HG02610 (cell line): ENCODE measurements at regions not wholly inside any gene's neighbourhood (a gene's known extent, or its start where the extent isn't known, plus 50 kb on each side); places are given as distances from the start of the nearest gene placed in this dataset.

ENCODE experiments used
- ATAC-seq: cut with Tn5 transposase; IDR thresholded peaks from one replicate; pipeline ENCODE4 v1.9.1; 2021; ENCODE audit warnings: mild to moderate bottlenecking, moderate library complexity; ENCODE audit not compliant: unreplicated experiment

- peak; percentile 70 for ATAC-seq
Observed at GRCh38 chr3:150074697-150075416, 104.2 kb upstream of the PFN2 start.

- ATAC-seq = peak; percentile 59
Observed at GRCh38 chr3:150074277-150074676, 103.6 kb upstream of the PFN2 start.

DNA sequence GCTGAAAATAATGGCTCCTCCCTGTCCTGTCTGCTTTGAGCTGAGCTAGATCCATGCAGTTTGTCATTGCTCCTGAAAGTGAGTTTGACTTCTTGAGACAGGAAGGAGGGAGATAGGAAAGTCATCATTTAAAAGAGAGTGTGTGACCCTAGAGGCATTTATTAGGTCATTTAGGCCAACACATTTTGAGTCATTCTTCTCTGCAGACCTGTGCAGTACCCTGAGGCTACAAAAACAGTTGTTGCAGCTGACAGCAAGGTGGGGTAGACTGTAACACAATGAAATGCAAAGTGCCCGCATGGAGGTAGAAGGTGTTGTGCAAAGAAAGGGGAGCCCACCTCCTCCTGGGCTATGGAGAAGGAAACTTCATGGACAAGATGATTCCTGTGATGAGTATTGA, 102.8 kb upstream of the PFN2 start:
- ATAC-seq = no peak

- no peak for ATAC-seq
Observed at GRCh38 chr3:150073031-150073430, 102.3 kb upstream of the PFN2 start.

GRCh38 chr3:150072576-150072975, 101.9 kb upstream of the PFN2 start:
- no peak for ATAC-seq

DNA sequence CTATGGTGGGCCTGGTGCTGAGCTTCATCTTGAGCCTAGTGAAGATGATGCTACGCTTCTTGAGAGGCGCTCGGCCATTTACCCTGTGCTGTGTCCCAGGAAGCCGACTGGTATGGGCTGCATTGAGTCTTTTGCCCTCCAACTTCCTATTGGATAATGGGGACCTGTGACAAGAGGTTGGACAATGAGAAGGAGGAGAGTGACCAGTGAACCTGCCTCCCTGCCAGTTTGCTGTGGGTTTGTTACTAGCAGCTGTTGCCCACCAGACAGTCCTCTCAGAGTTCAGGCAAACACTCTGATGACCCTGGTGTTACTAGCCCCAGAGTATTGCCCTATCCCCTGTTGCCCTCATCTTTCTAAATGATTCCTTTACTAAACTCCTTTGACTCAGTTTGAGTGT, 99.6 kb upstream of the PFN2 start:
- no peak for ATAC-seq

DNA sequence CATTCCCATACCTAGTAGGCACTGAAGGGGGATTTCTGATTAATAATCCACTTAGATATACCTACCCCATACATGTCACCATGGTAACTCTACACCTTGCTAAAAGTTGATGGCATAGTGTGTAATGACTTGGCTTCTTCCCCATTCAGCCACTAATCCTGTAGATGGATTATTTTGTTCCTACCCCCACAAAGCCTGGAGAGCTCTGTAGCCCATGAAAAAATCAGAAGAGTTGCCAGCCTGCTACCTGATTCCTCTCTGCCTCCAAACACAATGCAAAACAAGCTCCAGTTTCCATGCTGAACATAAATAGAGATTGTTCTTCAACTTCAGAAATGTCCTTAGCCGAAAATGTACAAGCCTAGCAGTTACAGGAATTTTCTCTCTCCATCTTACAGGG, 98.9 kb upstream of the PFN2 start:
- ATAC-seq = no peak

DNA sequence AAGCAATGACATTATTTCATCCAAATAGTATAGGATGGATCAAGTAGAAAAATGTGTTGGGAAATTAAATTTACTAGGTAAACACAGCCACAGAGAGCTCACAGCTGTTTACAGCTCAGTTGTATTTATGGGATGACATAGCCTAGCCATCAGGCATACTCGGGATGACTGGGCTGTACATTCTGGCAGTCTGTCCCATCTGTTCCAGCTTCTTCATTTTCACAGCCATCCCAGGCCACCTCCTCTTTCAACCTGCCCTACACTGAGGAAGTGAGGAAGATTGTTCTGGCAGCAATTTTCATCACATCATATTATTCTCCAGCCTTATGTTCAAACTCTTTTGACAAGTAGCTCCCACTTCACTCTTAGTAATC, 98.4 kb upstream of the PFN2 start:
- ATAC-seq = no peak

- no peak for ATAC-seq
Observed at GRCh38 chr3:150068440-150069153, 97.9 kb upstream of the PFN2 start.

DNA sequence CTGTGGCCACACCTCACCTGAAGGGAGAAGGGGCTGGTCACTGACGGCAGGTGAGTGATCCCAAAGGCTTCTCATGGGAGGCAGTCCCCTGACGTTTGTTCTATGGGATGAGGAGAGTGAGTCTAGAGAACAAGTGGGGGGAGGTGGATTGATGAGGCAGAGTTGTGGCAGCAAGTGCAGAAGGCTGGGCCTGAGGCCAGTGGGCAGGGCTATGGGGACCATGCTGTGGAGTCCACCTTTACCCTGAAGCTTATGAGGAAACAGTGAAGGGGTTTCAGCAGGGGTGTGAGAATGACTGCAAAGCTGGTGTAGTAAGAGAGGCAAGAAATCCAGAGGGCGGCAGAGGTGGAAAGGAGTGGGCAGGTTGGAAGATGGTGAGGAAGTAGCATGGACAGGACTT, 96.9 kb upstream of the PFN2 start:
- no peak for ATAC-seq

DNA sequence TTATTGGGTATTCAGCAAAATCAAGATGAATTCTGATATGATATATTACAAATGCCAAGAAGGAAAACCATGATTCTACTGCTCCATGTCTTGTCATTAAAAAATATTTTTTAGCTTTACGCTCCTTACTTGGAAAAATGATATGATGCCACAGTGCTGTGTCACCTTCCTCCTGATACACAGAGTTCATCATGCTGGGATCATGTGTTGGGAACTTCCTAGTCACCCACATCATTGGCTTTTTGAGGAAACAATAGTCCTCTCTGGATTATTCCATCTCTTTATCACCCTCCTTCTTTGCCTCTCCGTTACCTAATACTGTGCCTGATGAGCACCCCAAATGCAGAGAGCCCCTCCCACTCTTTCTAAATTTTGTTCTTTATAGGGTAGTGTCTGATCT, 94.3 kb upstream of the PFN2 start:
- ATAC-seq = no peak

DNA sequence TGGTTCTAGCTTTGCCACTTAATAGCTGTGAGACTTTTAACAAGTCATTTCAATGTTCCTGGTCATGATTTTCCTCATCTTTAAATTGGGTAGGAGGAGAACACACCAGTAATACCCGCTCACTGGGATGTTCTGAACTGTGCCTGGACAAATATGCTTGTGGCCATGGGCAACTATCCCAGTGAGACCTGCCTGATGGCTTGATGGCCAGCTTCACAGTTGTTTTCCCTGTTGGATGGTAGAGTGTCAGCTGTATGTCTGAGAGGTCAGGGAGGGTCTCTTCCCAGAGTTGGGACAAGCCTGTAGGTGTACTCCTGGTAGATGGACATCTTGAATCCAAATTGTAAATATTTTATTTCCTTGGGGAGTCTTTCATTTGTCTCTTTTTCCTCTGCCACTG, 92.5 kb upstream of the PFN2 start:
- no peak for ATAC-seq

GRCh38 chr3:150062492-150062891, 91.8 kb upstream of the PFN2 start:
- no peak for ATAC-seq

- no peak for ATAC-seq
Observed at GRCh38 chr3:150061288-150062024, 90.8 kb upstream of the PFN2 start.

GRCh38 chr3:150059729-150060128, 89.0 kb upstream of the PFN2 start:
- ATAC-seq = no peak

- ATAC-seq = no peak
Observed at GRCh38 chr3:150059241-150059640, 88.5 kb upstream of the PFN2 start.

DNA sequence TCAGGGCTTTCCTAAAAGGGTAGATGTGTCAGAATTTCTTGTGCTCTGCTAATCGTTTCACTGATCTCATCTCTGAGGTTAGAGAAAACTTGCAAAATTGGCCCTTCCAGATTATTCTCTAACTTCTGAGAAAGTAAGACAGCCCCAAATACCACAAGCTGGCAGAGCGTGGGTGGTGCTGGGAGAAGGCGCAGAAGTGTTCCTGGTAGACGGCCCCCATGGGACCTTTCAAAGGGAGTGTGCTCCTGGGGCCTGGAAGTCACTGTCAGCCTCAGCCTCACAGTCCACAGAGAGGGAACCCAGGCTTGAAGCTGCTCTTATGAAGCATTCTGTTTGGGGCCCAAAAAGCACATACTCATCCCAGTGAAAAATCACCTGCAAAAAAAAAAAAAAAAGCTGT, 86.5 kb upstream of the PFN2 start:
- no peak for ATAC-seq

GRCh38 chr3:150055332-150055731, 84.6 kb upstream of the PFN2 start:
- no peak for ATAC-seq

- no peak for ATAC-seq
Observed at GRCh38 chr3:150054635-150055034, 83.9 kb upstream of the PFN2 start.

- no peak for ATAC-seq
Observed at GRCh38 chr3:150050510-150050909, 79.8 kb upstream of the PFN2 start.

DNA sequence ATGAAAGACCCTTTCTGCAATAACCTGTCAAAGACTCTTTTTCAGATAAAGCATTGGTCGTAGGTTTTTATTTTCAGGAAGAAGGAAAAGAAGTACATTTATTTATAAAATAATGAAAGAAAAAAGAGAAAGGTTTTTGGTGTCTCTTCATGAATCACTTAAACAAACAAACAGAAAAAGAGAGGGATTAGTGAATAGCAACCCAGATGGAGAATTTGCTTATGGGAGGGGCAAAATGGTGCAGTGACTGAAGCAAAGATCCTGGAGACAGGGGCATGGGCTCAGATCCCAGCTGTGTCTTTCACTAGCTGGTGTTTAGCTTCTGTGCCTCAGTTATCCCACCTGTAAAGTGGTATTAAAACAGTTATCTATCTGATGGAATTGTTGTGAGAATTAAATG, 78.6 kb upstream of the PFN2 start:
- no peak for ATAC-seq

DNA sequence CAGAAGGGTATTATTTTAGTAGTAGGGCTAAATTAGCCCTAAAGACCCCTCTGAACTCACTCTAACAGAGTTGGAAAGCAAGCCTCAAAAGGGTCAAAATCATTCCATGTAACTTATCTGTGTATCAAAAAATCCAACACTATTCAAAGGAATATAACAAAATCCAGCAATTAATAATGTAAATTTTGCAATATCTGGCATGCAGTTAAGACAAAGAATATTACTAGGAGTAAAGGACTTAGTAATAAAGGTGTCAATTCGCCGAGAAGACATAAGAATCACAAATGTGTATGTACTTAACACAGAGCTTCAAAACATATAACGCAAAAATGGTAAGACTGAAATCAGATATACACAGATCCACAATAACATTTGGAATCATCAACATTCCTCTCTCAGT, 71.2 kb upstream of the PFN2 start:
- no peak for ATAC-seq
